ENCODE measurements at regions not wholly inside any gene's neighbourhood (a gene's known extent, or its start where the extent isn't known, plus 50 kb on each side); places are given as distances from the start of the nearest gene placed in this dataset.

DNA sequence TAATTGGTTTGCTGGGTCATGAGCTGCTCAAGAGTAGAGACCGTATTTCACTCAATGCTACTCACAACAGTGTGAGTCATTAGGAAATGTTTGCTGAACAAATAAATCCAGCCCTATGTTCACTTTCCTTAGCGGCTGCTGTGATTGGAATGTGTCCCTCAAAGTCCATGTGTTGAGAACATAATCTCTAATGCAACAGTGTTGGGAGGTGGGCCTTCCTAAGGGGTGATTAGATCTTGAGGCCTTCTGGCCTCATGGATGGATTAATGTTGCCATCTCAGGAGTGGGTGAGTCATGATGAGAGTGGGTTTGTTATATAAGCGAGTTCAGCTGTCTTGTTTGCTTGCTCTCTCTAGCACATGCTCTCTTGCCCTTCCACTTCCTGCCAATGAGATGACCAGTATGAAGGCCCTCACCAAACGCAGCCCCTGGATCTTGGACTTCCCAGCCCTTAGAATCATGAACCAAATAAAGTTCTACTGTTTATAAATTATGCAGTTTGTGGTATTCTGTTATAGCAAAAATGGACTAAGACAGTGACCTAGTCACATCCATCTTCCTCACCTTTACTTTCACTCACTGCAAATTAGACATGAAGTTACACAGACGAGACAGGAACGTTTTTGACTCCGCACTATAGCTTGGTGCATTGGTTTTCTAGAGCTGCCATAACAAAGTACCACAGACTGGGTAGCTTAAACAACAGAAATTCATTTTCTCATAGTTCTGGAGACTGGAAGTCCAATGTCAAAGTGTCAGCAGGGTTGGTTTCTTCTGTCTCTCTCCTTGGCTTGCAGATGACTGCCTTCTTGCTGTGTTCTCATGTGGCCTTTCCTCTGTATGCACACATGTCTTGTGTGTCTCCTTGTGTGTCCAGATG lies 50.9 kb upstream of the FAM169A start:
- H3K27me3 Mint-ChIP-seq (ENCODE audit: low read depth): peaks cover 4% of the 10 kb centered on the region
- no peaks in the 10 kb centered on the region for H3K9me3 Mint-ChIP-seq
- H3K4me1 Mint-ChIP-seq (ENCODE audit: low read depth): no peaks in the 10 kb centered on the region
- ATAC-seq (no peak), DNase-seq (no peak)
- H3K4me3 Mint-ChIP-seq: no peak overlapping the region
- H3K36me3 Mint-ChIP-seq (ENCODE audit: insufficient read depth): no peaks in the 10 kb centered on the region

Measured in activated T-cell treated with anti-CD3 and anti-CD28 coated beads, Interleukin-2, amount 50 U/mL, for 4 hours (primary cell).